ENCODE measurements at regions not wholly inside any gene's neighbourhood (a gene's known extent, or its start where the extent isn't known, plus 50 kb on each side); places are given as distances from the start of the nearest gene placed in this dataset.

GRCh38 chr6:87763901-87764300 lies 61.9 kb upstream of the AKIRIN2 start:
- Histone ChIP-seq H3K36me3 (ENCODE audit: insufficient read depth, low read length) (no peaks in the 10 kb centered on the region), H3K9ac (ENCODE audit: low read length) (no peak overlapping the region), H2AFZ (ENCODE audit: low read depth, low read length) (no peak overlapping the region), H3K9me3 (ENCODE audit: low read length) (no peaks in the 10 kb centered on the region), H3K27ac (ENCODE audit: low read length) (no peak overlapping the region), H3K27me3 (ENCODE audit: insufficient read depth, low read depth, low read length) (no peaks in the 10 kb centered on the region), H4K20me1 (ENCODE audit: insufficient read depth) (no peaks in the 10 kb centered on the region), H3K79me2 (replicated peaks; ENCODE audit: insufficient read depth, low read length) (no peaks in the 10 kb centered on the region), H3F3A (ENCODE audit: insufficient read depth, low read length, poor library complexity, severe bottlenecking) (no peaks in the 10 kb centered on the region), H3K4me2 (ENCODE audit: low read length) (no peak overlapping the region), H3K4me3 (ENCODE audit: low read length) (no peak overlapping the region), H3K9me2 (ENCODE audit: insufficient read depth, low read length) (no peaks in the 10 kb centered on the region)
- TF ChIP-seq REST (IDR thresholded peaks at IDR 0.05; ENCODE audit: borderline replicate concordance) (no peak), TAF1 (IDR thresholded peaks at IDR 0.05; ENCODE audit: low read depth) (no peak), EP300 (conservative IDR thresholded peaks at IDR 0.05; ENCODE audit: poor library complexity, severe bottlenecking) (no peak)

GRCh38 chr6:87763276-87763675 lies 61.2 kb upstream of the AKIRIN2 start:
- TF ChIP-seq CTCF (IDR thresholded peaks at IDR 0.05; ENCODE audit: poor library complexity, severe bottlenecking), result no peak
- no peak for TF ChIP-seq TAF1 (IDR thresholded peaks at IDR 0.05; ENCODE audit: low read depth)
- no peak for TF ChIP-seq EZH2 (IDR thresholded peaks at IDR 0.05; ENCODE audit: borderline replicate concordance, insufficient read depth, low read length, poor library complexity, severe bottlenecking)
- no peak for TF ChIP-seq EP300 (conservative IDR thresholded peaks at IDR 0.05; ENCODE audit: poor library complexity, severe bottlenecking)
- TF ChIP-seq POLR2AphosphoS5 (IDR thresholded peaks at IDR 0.05), result no peak
- no peak for TF ChIP-seq RAD21 (conservative IDR thresholded peaks at IDR 0.05)
- no peak for TF ChIP-seq REST (IDR thresholded peaks at IDR 0.05; ENCODE audit: borderline replicate concordance)
- no peak for TF ChIP-seq MXI1 (conservative IDR thresholded peaks at IDR 0.05; ENCODE audit: poor library complexity, severe bottlenecking)
- TF ChIP-seq SMC3 (conservative IDR thresholded peaks at IDR 0.05; ENCODE audit: poor library complexity), result no peak
- Histone ChIP-seq H2AFZ (ENCODE audit: low read depth, low read length) (no peak overlapping the region), H3K79me2 (replicated peaks; ENCODE audit: insufficient read depth, low read length) (no peaks in the 10 kb centered on the region)

More at GRCh38 chr6:87763276-87763675, 61.2 kb upstream of the AKIRIN2 start:
- Histone ChIP-seq H4K20me1 (ENCODE audit: insufficient read depth) (no peaks in the 10 kb centered on the region), H3K9me2 (ENCODE audit: insufficient read depth, low read length) (no peaks in the 10 kb centered on the region), H3K4me2 (ENCODE audit: low read length) (no peak overlapping the region), H3K27me3 (ENCODE audit: insufficient read depth, low read depth, low read length) (no peaks in the 10 kb centered on the region), H3K36me3 (ENCODE audit: insufficient read depth, low read length) (no peaks in the 10 kb centered on the region), H3K9ac (ENCODE audit: low read length) (no peak overlapping the region), H3F3A (ENCODE audit: insufficient read depth, low read length, poor library complexity, severe bottlenecking) (no peaks in the 10 kb centered on the region), H3K9me3 (ENCODE audit: low read length) (no peaks in the 10 kb centered on the region), H3K4me3 (ENCODE audit: low read length) (no peak overlapping the region), H3K27ac (ENCODE audit: low read length) (no peak overlapping the region)

All from neural cell (in vitro differentiated cells).